Astrocyte of the spinal cord (primary cell): ENCODE measurements at regions not wholly inside any gene's neighbourhood (a gene's known extent, or its start where the extent isn't known, plus 50 kb on each side); places are given as distances from the start of the nearest gene placed in this dataset.

Source experiments
- DNase-seq: peaks from one replicate; pipeline ENCODE4 v3.0.0; 2011; ENCODE audit warnings: low read depth, low spot score
- H3K4me3 ChIP-seq: 2 replicates; pipeline ENCODE4 v1.5.1; 2011; ENCODE audit warnings: low read depth, mild to moderate bottlenecking, low read length, moderate library complexity
- CTCF ChIP-seq: IDR thresholded peaks from 2 replicates; pipeline ENCODE4 v1.5.1; 2012; ENCODE audit warnings: low read depth, mild to moderate bottlenecking, low read length, inconsistent platforms
- in situ Hi-C: cut with HindIII; loops from 2 replicates; pipeline ENCODE4 v1.10.0; 2017; ENCODE audit warnings: low sequenced_read_pairs

DNA sequence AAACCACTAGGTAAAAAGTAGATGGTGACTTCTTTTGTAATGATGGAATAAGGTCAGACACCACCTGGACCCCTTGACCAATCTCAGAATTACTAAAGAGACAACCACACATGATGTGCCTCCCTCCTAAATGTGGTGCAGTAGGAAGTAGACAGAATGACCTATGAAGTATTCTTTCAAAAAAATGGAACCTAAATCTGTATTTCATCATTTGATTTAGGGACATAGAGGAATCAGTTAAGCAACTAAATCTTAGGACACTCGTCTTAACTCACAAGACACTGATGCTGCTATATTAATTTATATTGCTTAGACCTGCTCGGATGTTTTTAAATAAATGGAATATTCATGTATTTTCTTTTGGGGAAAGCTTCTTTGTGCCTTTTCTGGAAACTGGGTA is 80.9 kb upstream of the IRF2BP2 start:
- H3K4me3 ChIP-seq, result no peak overlapping the region
- in situ Hi-C loops, result no loop called here
- TF ChIP-seq CTCF, result no peak
- DNase-seq, result no peak

- in situ Hi-C loops, result no loop called here
- DNase-seq, result no peak
- no peak for TF ChIP-seq CTCF
- H3K4me3 ChIP-seq, result no peak overlapping the region
These were observed 79.3 kb upstream of the IRF2BP2 start for GRCh38 chr1:234689236-234689635.

GRCh38 chr1:234687011-234687410 is 77.0 kb upstream of the IRF2BP2 start:
- TF ChIP-seq CTCF, result no peak
- in situ Hi-C loops, result no loop called here
- DNase-seq, result no peak
- no peak overlapping the region for H3K4me3 ChIP-seq

DNA sequence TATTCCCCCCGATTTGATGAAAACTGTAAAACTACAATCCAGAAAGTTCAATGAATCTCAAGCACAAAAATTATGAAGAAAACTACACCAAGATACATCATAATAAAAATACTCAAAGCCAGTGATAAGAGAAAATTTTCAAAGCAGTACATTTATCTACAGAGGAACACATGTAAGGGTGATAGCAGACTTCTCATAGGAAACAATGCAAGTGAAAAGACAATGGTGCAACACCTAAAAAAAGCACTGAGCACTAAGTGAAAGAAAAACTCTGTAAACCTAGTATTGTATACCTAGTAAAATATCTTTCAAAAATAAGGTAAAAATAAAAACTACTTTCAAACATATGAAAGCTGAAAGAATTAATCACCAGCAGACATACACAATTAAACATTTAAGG is 76.1 kb upstream of the IRF2BP2 start:
- TF ChIP-seq CTCF, result no peak
- H3K4me3 ChIP-seq, result no peak overlapping the region
- in situ Hi-C loops, result no loop called here
- no peak for DNase-seq

GRCh38 chr1:234684856-234685255 is 74.9 kb upstream of the IRF2BP2 start:
- DNase-seq, result no peak

GRCh38 chr1:234683861-234684632 is 74.1 kb upstream of the IRF2BP2 start:
- in situ Hi-C loops, result no loop called here
- TF ChIP-seq CTCF, result no peak
- H3K4me3 ChIP-seq, result no peak overlapping the region
- DNase-seq, result peak; percentile 58

More at GRCh38 chr1:234684856-234685255, 74.9 kb upstream of the IRF2BP2 start:
- in situ Hi-C loops, result no loop called here
- no peak for TF ChIP-seq CTCF
- H3K4me3 ChIP-seq, result no peak overlapping the region
